ENCODE measurements at regions not wholly inside any gene's neighbourhood (a gene's known extent, or its start where the extent isn't known, plus 50 kb on each side); places are given as distances from the start of the nearest gene placed in this dataset.
"Not testable (repeated sequence)": the region's sequence is repeated elsewhere in the genome, so short reads cannot be mapped to it uniquely, and the experiment has no call there.

GRCh38 chr12:102681747-102682146 is 201.4 kb upstream of the IGF1 start:
- Mint-ChIP-seq H3K27ac (no peak overlapping the region), H3K27me3 (ENCODE audit: low read depth) (peaks cover under 1% of the 10 kb centered on the region), H3K4me3 (no peak overlapping the region), H3K9me3 (no peaks in the 10 kb centered on the region), H3K4me1 (ENCODE audit: low read depth) (no peaks in the 10 kb centered on the region), H3K36me3 (ENCODE audit: low read depth) (no peaks in the 10 kb centered on the region)
- CTCF ChIA-PET: no interaction called here
- intact Hi-C loops (cut with micrococcal nuclease): no loop called here
- DNase-seq: no peak

- Mint-ChIP-seq H3K27me3 (ENCODE audit: low read depth) (no peaks in the 10 kb centered on the region), H3K4me1 (ENCODE audit: low read depth) (no peaks in the 10 kb centered on the region)
- intact Hi-C loops (cut with micrococcal nuclease): no loop called here
These were observed 200.9 kb upstream of the IGF1 start for GRCh38 chr12:102681309-102681708.

GRCh38 chr12:102680304-102680703 is 199.9 kb upstream of the IGF1 start:
- H3K4me1 Mint-ChIP-seq (ENCODE audit: low read depth): no peaks in the 10 kb centered on the region
- intact Hi-C loops (cut with micrococcal nuclease): no loop called here
- H3K27me3 Mint-ChIP-seq (ENCODE audit: low read depth): no peaks in the 10 kb centered on the region
- no peaks in the 10 kb centered on the region for H3K9me3 Mint-ChIP-seq
- DNase-seq: no peak
- H3K27ac Mint-ChIP-seq: no peak overlapping the region
- CTCF ChIA-PET: interaction anchor here (0.7 kb wide), 1 partner anchor 304 kb away, joined by 3 read pairs; no protein-coding TSS in a partner anchor
- H3K36me3 Mint-ChIP-seq (ENCODE audit: low read depth): no peaks in the 10 kb centered on the region
- H3K4me3 Mint-ChIP-seq: no peak overlapping the region

More at GRCh38 chr12:102681309-102681708, 200.9 kb upstream of the IGF1 start:
- Mint-ChIP-seq H3K27ac (no peak overlapping the region), H3K9me3 (no peaks in the 10 kb centered on the region), H3K36me3 (ENCODE audit: low read depth) (no peaks in the 10 kb centered on the region), H3K4me3 (no peak overlapping the region)
- CTCF ChIA-PET: no interaction called here
- no peak for DNase-seq

GRCh38 chr12:102676812-102677211 is 196.4 kb upstream of the IGF1 start:
- H3K4me1 Mint-ChIP-seq (ENCODE audit: low read depth): no peaks in the 10 kb centered on the region
- H3K36me3 Mint-ChIP-seq (ENCODE audit: low read depth): no peaks in the 10 kb centered on the region
- peaks cover 8% of the 10 kb centered on the region for H3K9me3 Mint-ChIP-seq
- intact Hi-C loops (cut with micrococcal nuclease): no loop called here
- no peak overlapping the region for H3K4me3 Mint-ChIP-seq
- H3K27me3 Mint-ChIP-seq (ENCODE audit: low read depth): no peaks in the 10 kb centered on the region
- CTCF ChIA-PET: interaction anchor here (0.6 kb wide), 1 partner anchor 165 kb away, joined by 3 read pairs; no protein-coding TSS in a partner anchor
- DNase-seq: no peak
- H3K27ac Mint-ChIP-seq: no peak overlapping the region

- Mint-ChIP-seq H3K9me3 (peaks cover 8% of the 10 kb centered on the region), H3K4me3 (no peak overlapping the region), H3K27me3 (ENCODE audit: low read depth) (no peaks in the 10 kb centered on the region), H3K36me3 (ENCODE audit: low read depth) (no peaks in the 10 kb centered on the region), H3K27ac (no peak overlapping the region), H3K4me1 (ENCODE audit: low read depth) (no peaks in the 10 kb centered on the region)
- intact Hi-C loops (cut with micrococcal nuclease): no loop called here
- CTCF ChIA-PET: no interaction called here
- no peak for DNase-seq
These were observed 195.3 kb upstream of the IGF1 start for GRCh38 chr12:102675672-102676071.

DNA sequence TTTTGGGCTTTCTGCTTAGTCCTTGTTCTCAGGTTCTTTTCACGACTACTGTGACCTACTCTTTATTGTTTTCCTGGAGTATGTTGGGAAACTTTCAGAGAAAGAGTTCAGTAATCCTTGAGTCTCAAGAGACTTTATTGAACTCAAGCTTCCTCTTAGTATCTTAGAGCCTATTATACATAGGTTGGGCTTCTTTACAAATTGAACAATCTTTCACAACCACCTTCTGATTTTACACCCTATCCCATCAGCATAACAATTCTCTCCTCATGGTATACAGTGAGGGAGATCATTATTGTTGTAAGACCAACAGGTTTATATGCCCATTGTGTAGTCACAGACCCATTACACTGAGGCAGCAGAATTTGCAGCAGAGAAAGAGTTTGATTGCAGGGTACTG is 193.2 kb upstream of the IGF1 start:
- CTCF ChIA-PET: no interaction called here
- H3K4me3 Mint-ChIP-seq: no peak overlapping the region
- no peaks in the 10 kb centered on the region for H3K27me3 Mint-ChIP-seq (ENCODE audit: low read depth)
- H3K4me1 Mint-ChIP-seq (ENCODE audit: low read depth): no peaks in the 10 kb centered on the region
- H3K9me3 Mint-ChIP-seq: peaks cover 8% of the 10 kb centered on the region
- no peak overlapping the region for H3K27ac Mint-ChIP-seq
- no peak for DNase-seq
- no peaks in the 10 kb centered on the region for H3K36me3 Mint-ChIP-seq (ENCODE audit: low read depth)
- intact Hi-C loops (cut with micrococcal nuclease): no loop called here

GRCh38 chr12:102672212-102672611 is 191.8 kb upstream of the IGF1 start:
- CTCF ChIA-PET; H3K4me3 Mint-ChIP-seq; H3K36me3 Mint-ChIP-seq (ENCODE audit: low read depth); H3K4me1 Mint-ChIP-seq (ENCODE audit: low read depth); DNase-seq; H3K9me3 Mint-ChIP-seq; intact Hi-C loops (cut with micrococcal nuclease); H3K27me3 Mint-ChIP-seq (ENCODE audit: low read depth); H3K27ac Mint-ChIP-seq: not testable (repeated sequence)

DNA sequence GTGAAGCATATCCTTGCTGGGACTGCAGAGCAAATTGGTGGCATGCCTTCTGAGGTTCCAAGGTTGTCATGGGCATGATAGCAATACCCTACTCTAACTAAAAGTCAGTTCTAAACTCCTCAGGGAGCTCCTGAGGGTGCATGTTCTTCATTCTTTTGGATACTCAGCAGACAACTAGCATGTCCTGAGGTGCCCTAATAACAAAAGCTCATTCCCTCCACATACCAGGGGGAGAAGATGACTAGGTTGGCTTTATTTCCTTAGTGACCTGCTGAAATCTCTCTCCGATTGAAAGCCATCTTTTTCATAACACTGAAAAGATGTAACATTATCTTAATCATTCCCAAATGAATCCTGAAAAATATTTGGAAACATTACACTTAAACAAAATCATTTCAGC is 188.7 kb upstream of the IGF1 start:
- CTCF ChIA-PET: no interaction called here
- Mint-ChIP-seq H3K27ac (no peak overlapping the region), H3K36me3 (ENCODE audit: low read depth) (no peaks in the 10 kb centered on the region), H3K4me1 (ENCODE audit: low read depth) (no peaks in the 10 kb centered on the region), H3K9me3 (peaks cover 7% of the 10 kb centered on the region), H3K4me3 (no peak overlapping the region), H3K27me3 (ENCODE audit: low read depth) (peaks cover 2% of the 10 kb centered on the region)
- no peak for DNase-seq
- intact Hi-C loops (cut with micrococcal nuclease): no loop called here

DNA sequence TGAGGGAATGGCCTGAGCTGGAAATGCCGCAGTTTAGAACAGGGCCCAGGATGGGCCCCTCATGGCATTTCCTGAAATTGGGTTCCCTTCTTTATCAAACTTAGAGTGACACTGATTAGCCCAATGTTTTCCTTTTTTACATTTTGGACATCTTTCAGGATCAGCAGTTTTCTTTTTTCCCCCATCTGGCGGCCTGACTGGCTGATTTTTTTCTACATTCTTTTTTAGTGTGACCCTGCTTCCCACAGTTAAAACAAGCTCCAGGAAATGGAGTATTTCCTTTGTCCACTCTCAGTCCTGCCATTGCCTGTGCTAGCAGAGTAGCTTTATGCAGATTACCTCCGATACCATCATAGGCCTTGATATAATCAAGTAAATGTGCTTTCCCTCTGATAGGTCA is 185.8 kb upstream of the IGF1 start:
- CTCF ChIA-PET; H3K4me3 Mint-ChIP-seq; H3K27me3 Mint-ChIP-seq (ENCODE audit: low read depth); intact Hi-C loops (cut with micrococcal nuclease); H3K36me3 Mint-ChIP-seq (ENCODE audit: low read depth); H3K9me3 Mint-ChIP-seq; H3K27ac Mint-ChIP-seq; DNase-seq; H3K4me1 Mint-ChIP-seq (ENCODE audit: low read depth): not testable (repeated sequence)

DNA sequence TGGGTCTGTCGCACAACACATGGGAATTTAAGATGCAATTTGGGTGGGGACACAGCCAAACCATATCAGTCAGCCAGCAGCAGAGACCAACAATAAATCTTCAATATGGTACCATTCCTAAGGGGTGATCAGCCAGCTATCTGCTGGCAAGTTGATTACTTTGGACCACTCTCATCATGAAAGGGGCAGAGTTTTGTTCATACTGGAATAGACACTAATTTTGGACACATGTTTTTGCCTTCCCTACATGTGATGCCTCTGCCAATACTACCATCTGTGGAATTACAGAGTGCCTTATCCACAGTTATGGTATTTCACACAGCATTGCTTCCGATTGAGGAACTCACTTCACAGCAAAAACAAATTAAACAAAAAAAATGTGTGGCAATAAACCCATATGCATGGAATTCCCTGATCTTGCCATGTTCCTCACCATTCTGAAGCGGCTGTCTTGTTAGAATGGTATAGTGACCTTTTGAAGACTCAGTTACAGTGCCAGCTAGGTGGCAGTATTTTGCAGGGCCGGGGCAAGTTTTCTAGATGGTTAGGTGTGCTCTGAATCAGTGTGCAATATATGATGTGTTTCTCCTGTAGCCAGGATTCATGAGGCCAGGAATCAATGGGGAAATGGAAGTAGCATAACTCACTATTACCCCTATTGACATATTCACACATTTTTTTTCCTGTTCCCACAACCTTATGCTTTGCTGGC is 179.0 kb upstream of the IGF1 start:
- H3K9me3 Mint-ChIP-seq: peaks cover 11% of the 10 kb centered on the region
- no peaks in the 10 kb centered on the region for H3K4me1 Mint-ChIP-seq (ENCODE audit: low read depth)
- H3K27ac Mint-ChIP-seq: no peak overlapping the region
- H3K36me3 Mint-ChIP-seq (ENCODE audit: low read depth): no peaks in the 10 kb centered on the region
- intact Hi-C loops (cut with micrococcal nuclease): no loop called here
- no peak overlapping the region for H3K4me3 Mint-ChIP-seq
- H3K27me3 Mint-ChIP-seq (ENCODE audit: low read depth): no peaks in the 10 kb centered on the region
- DNase-seq: no peak
- CTCF ChIA-PET: no interaction called here

GRCh38 chr12:102653406-102653805 is 173.0 kb upstream of the IGF1 start:
- Mint-ChIP-seq H3K4me1 (ENCODE audit: low read depth) (no peaks in the 10 kb centered on the region), H3K36me3 (ENCODE audit: low read depth) (no peaks in the 10 kb centered on the region), H3K27ac (no peak overlapping the region), H3K27me3 (ENCODE audit: low read depth) (no peaks in the 10 kb centered on the region), H3K9me3 (peaks cover 2% of the 10 kb centered on the region), H3K4me3 (no peak overlapping the region)
- no peak for DNase-seq
- intact Hi-C loops (cut with micrococcal nuclease): no loop called here
- CTCF ChIA-PET: no interaction called here

DNA sequence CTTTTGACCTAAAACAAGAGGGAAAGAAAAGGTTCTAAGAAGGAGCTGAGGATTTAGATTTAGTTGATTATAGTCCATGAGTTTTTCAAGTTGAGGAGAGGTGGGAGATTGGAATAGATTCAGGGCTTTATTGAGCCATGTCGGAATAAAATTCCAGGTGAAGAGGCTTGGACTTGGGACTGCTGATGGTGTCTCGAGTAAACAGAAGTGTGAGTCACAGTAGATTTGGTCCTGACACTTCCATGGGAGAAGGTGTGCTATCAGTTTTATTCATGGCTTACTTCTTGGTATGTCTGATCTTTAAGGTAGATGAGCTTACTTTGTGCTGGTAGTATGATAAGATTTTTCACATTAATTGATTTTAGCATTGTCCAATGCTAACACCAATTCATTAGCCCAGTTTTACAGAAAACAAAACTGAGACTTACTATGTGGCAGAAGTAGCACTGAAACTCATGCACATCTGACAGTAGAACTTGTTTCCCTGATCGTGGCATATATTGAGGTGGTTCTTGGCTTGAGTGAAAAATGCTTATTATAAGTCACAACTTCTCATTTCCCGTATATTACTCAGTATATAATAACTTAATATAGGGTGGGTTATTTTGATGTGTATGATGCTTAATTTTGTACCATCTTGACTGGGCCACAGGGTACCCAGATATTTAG is 172.4 kb upstream of the IGF1 start:
- Mint-ChIP-seq H3K36me3 (ENCODE audit: low read depth) (no peaks in the 10 kb centered on the region), H3K4me3 (no peak overlapping the region), H3K27me3 (ENCODE audit: low read depth) (no peaks in the 10 kb centered on the region), H3K4me1 (ENCODE audit: low read depth) (no peaks in the 10 kb centered on the region), H3K27ac (no peak overlapping the region), H3K9me3 (no peaks in the 10 kb centered on the region)
- CTCF ChIA-PET: no interaction called here
- intact Hi-C loops (cut with micrococcal nuclease): no loop called here
- DNase-seq: no peak

- no peaks in the 10 kb centered on the region for H3K4me1 Mint-ChIP-seq (ENCODE audit: low read depth)
- no peak overlapping the region for H3K4me3 Mint-ChIP-seq
These were observed 165.6 kb upstream of the IGF1 start for GRCh38 chr12:102645968-102646367.

More at GRCh38 chr12:102645968-102646367, 165.6 kb upstream of the IGF1 start:
- no peak for DNase-seq
- intact Hi-C loops (cut with micrococcal nuclease): no loop called here
- CTCF ChIA-PET: no interaction called here
- Mint-ChIP-seq H3K36me3 (ENCODE audit: low read depth) (no peaks in the 10 kb centered on the region), H3K27me3 (ENCODE audit: low read depth) (no peaks in the 10 kb centered on the region), H3K9me3 (no peaks in the 10 kb centered on the region), H3K27ac (no peak overlapping the region)
